ENCODE measurements at regions not wholly inside any gene's neighbourhood (a gene's known extent, or its start where the extent isn't known, plus 50 kb on each side); places are given as distances from the start of the nearest gene placed in this dataset.

DNA sequence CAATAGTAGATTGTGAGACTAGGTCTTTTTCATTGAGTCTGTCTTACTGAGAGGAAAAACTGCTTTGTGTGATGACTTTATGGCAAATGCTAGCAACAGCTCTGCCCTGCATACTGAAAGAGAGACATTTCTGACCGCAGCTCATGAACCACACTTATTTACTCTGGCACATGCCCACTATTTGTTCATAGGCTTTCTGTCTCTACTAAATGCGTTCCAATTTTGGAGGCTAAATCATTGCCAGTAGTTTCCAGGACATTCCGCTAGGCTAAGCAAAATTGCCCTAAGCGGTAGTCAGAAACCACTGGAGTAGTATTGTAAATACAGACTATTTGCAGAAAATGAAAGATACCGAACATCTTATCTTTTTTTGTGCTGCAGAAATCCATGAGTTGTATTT, 55.6 kb upstream of the DLX6 start:
- TF ChIP-seq, protein P1, sequence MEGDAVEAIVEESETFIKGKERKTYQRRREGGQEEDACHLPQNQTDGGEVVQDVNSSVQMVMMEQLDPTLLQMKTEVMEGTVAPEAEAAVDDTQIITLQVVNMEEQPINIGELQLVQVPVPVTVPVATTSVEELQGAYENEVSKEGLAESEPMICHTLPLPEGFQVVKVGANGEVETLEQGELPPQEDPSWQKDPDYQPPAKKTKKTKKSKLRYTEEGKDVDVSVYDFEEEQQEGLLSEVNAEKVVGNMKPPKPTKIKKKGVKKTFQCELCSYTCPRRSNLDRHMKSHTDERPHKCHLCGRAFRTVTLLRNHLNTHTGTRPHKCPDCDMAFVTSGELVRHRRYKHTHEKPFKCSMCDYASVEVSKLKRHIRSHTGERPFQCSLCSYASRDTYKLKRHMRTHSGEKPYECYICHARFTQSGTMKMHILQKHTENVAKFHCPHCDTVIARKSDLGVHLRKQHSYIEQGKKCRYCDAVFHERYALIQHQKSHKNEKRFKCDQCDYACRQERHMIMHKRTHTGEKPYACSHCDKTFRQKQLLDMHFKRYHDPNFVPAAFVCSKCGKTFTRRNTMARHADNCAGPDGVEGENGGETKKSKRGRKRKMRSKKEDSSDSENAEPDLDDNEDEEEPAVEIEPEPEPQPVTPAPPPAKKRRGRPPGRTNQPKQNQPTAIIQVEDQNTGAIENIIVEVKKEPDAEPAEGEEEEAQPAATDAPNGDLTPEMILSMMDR (IDR thresholded peaks at IDR 0.05), result peak in 1 of 7 experiments; percentile 3
- TF ChIP-seq POLR2A (IDR thresholded peaks at IDR 0.05), result no peak
